Right cardiac atrium (tissue), 5 donors: ENCODE measurements at regions not wholly inside any gene's neighbourhood (a gene's known extent, or its start where the extent isn't known, plus 50 kb on each side); places are given as distances from the start of the nearest gene placed in this dataset.

Experiments used
- ATAC-seq, 2 donors: fragments of 200-7000 bp; cut with Tn5 transposase; one replicate each; pipeline versions ENCODE4 v1.8.0 to v1.9.1; 2020; ENCODE audit warnings: moderate library complexity in 2 of 2, mild to moderate bottlenecking in 1 of 2
- DNase-seq, 3 donors: peaks; one replicate each; pipeline ENCODE4 v3.0.0-alpha.2; 2020
- H3K27ac ChIP-seq: one replicate; pipeline ENCODE4 v1.5.1; 2013; ENCODE audit warnings: mild to moderate bottlenecking, low read length, control low read depth, moderate library complexity
- H3K27me3 ChIP-seq: one replicate; pipeline ENCODE4 v1.6.1; 2013; ENCODE audit not compliant: control insufficient read depth, insufficient read depth
- H3K4me1 ChIP-seq: one replicate; pipeline ENCODE4 v1.6.1; 2013; ENCODE audit warnings: low read length; ENCODE audit not compliant: control insufficient read depth, insufficient read depth
- H3K4me3 ChIP-seq: one replicate; pipeline ENCODE4 v1.5.1; 2013; ENCODE audit warnings: low read length, control low read depth
- H3K9me3 ChIP-seq: one replicate; pipeline ENCODE4 v1.6.1; 2013; ENCODE audit warnings: low read length; ENCODE audit not compliant: control insufficient read depth
- WGBS: extraction: QIAGEN DNeasy Blood & Tissue Kit; methylation state at CpG from one replicate; pipeline ENCODE4 v1.1.7; 2013; 5-methylcytosine and 5-hydroxymethylcytosine counted together
- intact Hi-C, 4 donors: fragments of 100-400 bp; cut with DNase I; formaldehyde crosslinking; loops; one replicate each; pipeline versions ENCODE4 v1.11.0 to v1.14.0; 2022 to 2023
- donor health status: healthy with polysubstance abuse.
- donor health status: DM: no; HTN: yes; CAD: no.
- donor health status: DM: no; HTN: no; CAD: no.
- donor health status: DM: no; HTN: yes; CAD: no; lungs with severe emphysema.
- donor health status: DM: yes; HTN: yes; CAD: no.

DNA sequence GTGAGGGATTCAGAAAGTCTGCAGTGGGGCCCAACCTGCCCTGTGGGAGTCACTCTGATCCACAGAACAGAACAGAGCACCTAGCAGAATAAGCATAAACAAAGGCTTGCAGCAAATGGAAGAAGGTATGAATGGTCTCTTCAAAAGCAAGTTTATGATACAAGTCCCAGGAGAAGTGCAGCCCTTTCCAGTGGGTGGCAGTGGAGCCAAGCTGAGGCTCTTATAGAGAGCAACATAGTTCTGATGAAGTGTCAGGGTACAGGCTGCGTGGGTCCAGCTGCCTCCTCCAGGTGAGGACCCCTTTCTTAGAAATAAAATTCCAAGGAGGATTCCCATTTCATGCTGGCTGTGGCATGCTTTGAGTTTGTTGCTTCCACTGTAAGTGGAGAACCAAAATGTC lies 88.8 kb upstream of the PAK3 start:
- Histone ChIP-seq H3K27ac (no peak overlapping the region), H3K4me3 (no peak overlapping the region), H3K27me3 (no peaks in the 10 kb centered on the region), H3K4me1 (no peaks in the 10 kb centered on the region), H3K9me3 (no peaks in the 10 kb centered on the region)
- DNase-seq = no peak
- ATAC-seq = no peak
- 68% methylated on average over 1 of the region's 1 CpG for WGBS
- intact Hi-C loops = no loop called here

DNA sequence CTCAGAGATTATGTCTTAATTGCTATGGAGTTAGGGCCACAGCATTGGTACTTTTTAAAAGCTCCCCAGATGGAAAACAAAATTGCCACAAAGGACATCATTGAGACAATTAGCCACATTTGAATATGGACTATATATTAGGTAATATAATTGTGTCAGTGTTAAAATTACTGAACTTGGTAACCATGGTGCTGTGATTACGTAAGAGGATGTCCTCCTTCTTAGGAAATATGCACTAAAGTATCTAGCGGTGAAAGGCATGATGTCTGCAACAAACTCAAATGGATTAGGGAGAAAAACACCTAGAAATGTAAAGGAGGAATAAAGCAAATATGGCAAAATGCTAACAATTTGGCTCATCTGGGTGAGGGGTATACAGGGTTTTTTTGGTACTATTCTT lies 89.9 kb upstream of the PAK3 start:
- DNase-seq = no peak
- intact Hi-C loops = no loop called here
- Histone ChIP-seq H3K27ac (no peak overlapping the region), H3K9me3 (no peaks in the 10 kb centered on the region), H3K27me3 (no peaks in the 10 kb centered on the region), H3K4me3 (no peak overlapping the region), H3K4me1 (no peaks in the 10 kb centered on the region)
- WGBS = 57% methylated on average over 2 of the region's 2 CpGs
- no peak for ATAC-seq

DNA sequence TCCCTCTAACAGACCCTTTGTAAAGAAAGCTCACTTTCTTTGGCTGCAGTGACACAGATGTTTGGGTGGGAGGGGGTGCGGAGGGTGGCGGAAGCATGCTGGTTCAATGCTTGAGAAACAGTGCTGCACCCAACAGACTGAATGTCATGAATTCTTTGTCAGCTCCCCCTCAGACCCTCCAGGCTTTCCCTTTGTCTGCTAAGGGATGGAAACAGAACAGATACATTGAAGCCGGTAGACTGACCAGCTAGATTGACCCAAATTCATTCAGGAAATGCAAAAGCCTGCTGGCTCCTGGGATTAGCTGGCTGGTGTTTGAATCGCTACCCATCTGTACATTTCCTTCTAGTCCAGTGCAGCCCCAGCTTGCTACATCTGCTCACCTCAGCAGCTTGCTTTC lies 90.8 kb upstream of the PAK3 start:
- Histone ChIP-seq H3K9me3 (no peaks in the 10 kb centered on the region), H3K27me3 (no peaks in the 10 kb centered on the region), H3K4me3 (no peak overlapping the region), H3K4me1 (no peaks in the 10 kb centered on the region), H3K27ac (no peak overlapping the region)
- WGBS = 66% methylated on average over 4 of the region's 4 CpGs
- intact Hi-C loops = no loop called here
- no peak for DNase-seq
- ATAC-seq = no peak

DNA sequence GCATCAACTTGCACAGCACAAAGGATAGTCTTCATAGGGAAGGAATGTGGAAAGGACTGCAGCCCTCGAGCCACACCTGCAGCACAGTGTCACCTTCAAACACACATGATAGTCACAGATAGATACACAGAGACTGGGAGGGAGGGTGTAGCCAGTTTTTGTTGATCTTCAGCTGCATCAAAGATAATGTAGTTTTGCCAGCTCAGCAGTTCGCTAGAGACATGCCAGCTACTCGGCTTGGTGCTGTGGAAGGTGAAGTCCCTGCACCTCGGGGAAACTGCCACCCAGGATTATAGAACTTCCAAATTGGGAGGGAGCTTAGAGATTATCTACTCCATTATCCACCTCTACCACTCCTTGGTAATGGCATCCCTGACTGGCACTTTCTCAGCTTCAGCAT lies 92.9 kb upstream of the PAK3 start:
- no peaks in the 10 kb centered on the region for H3K4me1 ChIP-seq
- no peaks in the 10 kb centered on the region for H3K9me3 ChIP-seq
- H3K27me3 ChIP-seq = no peaks in the 10 kb centered on the region
- DNase-seq (no peak), ATAC-seq (no peak)
- 69% methylated on average over 4 of the region's 4 CpGs for WGBS
- H3K4me3 ChIP-seq = no peak overlapping the region
- intact Hi-C loops = no loop called here
- H3K27ac ChIP-seq = no peak overlapping the region

DNA sequence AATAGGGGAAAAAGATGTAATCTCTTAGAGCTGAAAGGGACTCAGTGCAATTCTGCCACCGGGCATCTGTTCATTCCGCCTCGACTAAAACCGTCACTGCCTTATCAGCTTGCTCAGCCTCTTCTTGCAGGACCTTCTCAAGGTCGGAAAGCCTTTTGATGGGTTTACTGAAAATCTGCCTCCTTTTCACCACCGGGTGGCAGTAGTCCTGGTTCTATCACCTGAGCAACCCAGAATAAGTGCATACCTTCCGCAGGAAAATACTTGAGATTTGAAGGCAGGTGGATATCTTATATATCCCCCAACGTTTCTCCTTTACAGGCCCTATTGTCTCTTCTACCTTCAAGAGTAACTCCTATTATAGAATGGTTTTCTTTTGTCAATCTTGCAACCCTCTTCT lies 103.4 kb upstream of the PAK3 start:
- no peak overlapping the region for H3K27ac ChIP-seq
- no peaks in the 10 kb centered on the region for H3K4me1 ChIP-seq
- intact Hi-C loops = no loop called here
- ATAC-seq (no peak), DNase-seq (no peak)
- H3K9me3 ChIP-seq = no peaks in the 10 kb centered on the region
- 7% methylated on average over 8 of the region's 8 CpGs for WGBS
- H3K27me3 ChIP-seq = no peaks in the 10 kb centered on the region
- no peak overlapping the region for H3K4me3 ChIP-seq

DNA sequence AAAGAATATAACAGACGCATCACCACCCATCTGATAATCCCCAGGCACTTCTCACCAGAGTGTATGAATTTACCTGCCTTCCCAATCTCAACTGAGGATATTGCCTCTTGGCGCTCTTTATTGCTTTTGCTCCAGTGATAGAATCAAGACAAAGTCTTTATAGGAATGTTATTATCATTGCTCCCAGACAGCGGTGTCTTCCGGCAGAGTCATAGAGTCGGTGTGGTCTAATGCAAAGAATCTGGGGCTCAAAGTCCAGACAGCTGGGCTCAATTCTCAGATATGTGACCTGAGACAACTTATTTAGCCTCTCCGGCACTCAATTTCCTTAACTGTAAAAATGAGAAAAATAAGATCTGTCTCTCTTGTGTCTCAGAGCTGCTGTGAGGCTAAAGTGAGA lies 106.1 kb upstream of the PAK3 start:
- intact Hi-C loops = no loop called here
- DNase-seq = no peak
- ATAC-seq = no peak
- no peaks in the 10 kb centered on the region for H3K27me3 ChIP-seq
- H3K4me1 ChIP-seq = no peaks in the 10 kb centered on the region
- H3K9me3 ChIP-seq = no peaks in the 10 kb centered on the region
- no peak overlapping the region for H3K27ac ChIP-seq
- no peak overlapping the region for H3K4me3 ChIP-seq
- WGBS = 75% methylated on average over 6 of the region's 6 CpGs

DNA sequence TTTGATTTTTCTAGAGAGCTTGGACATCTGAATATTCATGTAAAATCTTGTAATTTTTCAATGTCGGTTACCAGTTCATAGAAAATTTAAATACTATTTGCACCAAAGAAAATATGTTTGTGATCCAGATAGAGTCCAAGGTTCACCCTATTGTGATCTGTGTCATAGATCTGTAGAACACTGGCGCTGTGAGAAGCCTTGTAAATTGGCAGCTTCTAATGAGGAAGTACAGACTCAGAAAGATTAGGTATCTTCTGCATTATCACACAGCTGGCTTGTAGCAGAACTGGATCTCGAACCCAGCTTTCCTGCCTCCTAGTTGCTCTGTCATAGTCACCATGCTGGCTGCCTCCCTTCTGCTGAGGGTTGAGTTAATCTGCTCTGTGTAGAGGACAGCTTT lies 106.5 kb upstream of the PAK3 start:
- Histone ChIP-seq H3K27ac (no peak overlapping the region), H3K4me1 (no peaks in the 10 kb centered on the region), H3K4me3 (no peak overlapping the region), H3K9me3 (no peaks in the 10 kb centered on the region), H3K27me3 (no peaks in the 10 kb centered on the region)
- intact Hi-C loops = no loop called here
- ATAC-seq (no peak), DNase-seq (no peak)
- WGBS = 69% methylated on average over 3 of the region's 3 CpGs

DNA sequence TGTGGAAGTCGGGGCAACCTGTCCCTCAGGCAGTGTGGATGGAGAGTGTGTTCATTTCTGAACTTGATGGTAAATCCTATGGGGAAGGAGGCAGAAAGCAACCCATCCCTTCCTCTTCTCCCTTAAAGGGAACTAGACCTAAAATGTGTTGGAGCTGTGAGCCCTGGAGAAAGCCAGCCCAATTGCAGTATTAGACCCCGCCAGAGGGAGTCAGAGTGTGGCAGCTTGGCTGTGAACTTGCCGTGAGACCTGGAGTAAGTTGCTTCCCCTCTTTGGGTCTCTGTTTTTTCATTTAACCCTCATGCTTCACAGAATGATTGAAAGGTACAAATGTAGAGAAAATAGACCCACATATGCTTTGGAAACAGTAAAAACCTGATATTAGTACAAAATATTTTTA lies 108.7 kb upstream of the PAK3 start:
- H3K27me3 ChIP-seq = no peaks in the 10 kb centered on the region
- no peak overlapping the region for H3K27ac ChIP-seq
- intact Hi-C loops = no loop called here
- 18% methylated on average over 3 of the region's 3 CpGs for WGBS
- DNase-seq (no peak), ATAC-seq (no peak)
- H3K4me3 ChIP-seq = no peak overlapping the region
- no peaks in the 10 kb centered on the region for H3K4me1 ChIP-seq
- no peaks in the 10 kb centered on the region for H3K9me3 ChIP-seq

DNA sequence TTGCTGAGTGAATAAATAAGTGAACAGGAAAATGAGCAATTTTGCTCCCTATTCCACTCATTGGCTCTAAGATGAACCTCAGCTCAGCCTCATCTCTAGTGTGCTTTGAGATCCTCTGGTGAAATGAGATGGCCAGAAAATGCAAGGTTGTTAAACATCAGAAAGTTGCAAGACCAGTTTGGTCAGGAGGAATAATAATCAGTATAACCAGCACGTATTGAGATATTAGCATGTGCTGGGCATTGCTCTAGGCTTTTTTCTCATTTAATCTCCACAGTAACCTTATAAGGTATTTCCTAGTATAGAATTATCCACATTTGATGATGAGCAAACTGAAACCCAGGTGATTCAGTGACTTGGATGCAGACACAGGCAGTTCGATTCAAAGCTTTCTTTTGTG lies 110.5 kb upstream of the PAK3 start:
- 40% methylated on average over 2 of the region's 2 CpGs for WGBS

DNA sequence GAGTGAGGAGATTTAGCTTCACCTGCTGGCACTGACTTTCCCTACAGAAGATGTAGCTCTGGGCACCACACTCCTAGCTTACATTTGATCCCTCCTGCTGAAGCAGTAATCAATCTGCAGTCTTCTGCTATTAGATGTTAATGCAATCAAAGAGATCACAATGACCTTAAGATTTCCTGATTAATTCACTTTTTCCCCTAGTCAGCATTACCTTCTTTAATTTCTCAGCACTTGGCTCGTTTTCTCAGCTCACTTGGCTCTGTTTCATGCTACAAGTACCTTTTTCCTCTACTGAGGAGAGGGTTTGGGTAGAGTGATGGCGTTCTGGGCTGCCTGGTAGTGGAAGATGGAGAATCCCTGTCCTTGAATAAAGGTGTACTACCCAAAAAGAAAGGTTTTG lies 113.0 kb upstream of the PAK3 start:
- Histone ChIP-seq H3K9me3 (no peaks in the 10 kb centered on the region), H3K4me1 (no peaks in the 10 kb centered on the region), H3K27me3 (no peaks in the 10 kb centered on the region), H3K4me3 (no peak overlapping the region), H3K27ac (no peak overlapping the region)
- DNase-seq (no peak), ATAC-seq (no peak)
- WGBS = 36% methylated on average over 2 of the region's 2 CpGs
- intact Hi-C loops = no loop called here

More for the DNA sequence above, 110.5 kb upstream of the PAK3 start:
- Histone ChIP-seq H3K27ac (no peak overlapping the region), H3K4me3 (no peak overlapping the region), H3K27me3 (no peaks in the 10 kb centered on the region), H3K9me3 (no peaks in the 10 kb centered on the region), H3K4me1 (no peaks in the 10 kb centered on the region)
- intact Hi-C loops = no loop called here
- DNase-seq (no peak), ATAC-seq (no peak)

DNA sequence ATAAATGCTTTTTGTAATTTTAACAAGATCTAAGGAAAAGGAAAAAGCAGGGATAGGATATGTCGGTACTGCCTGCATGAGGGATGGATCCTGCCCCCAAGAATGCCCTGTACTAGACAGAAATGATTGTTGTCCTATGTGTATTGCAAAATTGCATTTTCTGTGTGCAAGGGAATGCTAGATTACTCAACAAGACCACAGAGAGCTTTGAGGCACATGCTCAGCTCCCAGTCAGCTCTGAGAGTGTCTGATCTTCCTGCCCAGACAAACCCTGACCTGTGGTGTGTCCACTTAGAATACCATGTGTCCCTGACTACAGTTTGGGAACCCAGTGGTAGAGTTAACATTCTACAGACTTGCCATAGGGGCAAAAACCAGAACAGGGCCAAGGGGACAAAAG lies 129.2 kb upstream of the PAK3 start:
- no peaks in the 10 kb centered on the region for H3K9me3 ChIP-seq
- intact Hi-C loops = no loop called here
- no peaks in the 10 kb centered on the region for H3K4me1 ChIP-seq
- WGBS = 83% methylated on average over 1 of the region's 1 CpG
- no peak for ATAC-seq
- no peak overlapping the region for H3K27ac ChIP-seq
- no peak for DNase-seq
- H3K4me3 ChIP-seq = no peak overlapping the region
- no peaks in the 10 kb centered on the region for H3K27me3 ChIP-seq

DNA sequence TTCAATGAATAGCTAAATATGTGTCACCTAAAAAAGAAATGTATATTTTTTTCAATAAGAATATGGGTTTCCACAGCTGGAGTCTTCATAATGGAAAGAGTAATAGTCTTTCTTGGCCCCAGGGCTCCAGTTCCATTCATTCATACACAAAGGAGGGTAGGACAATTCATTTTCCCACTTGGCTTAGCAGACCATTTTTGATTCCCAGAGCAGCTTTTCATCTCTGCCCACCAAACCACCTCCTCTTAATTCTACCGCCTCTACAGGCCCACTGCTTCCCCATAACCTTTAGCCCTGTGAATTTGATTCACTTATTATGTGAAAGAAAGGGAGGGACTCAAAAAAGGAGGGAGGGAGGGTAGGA lies 129.9 kb upstream of the PAK3 start:
- no peak overlapping the region for H3K27ac ChIP-seq
- ATAC-seq (no peak), DNase-seq (no peak)
- 56% methylated on average over 1 of the region's 1 CpG for WGBS
- intact Hi-C loops = no loop called here
- no peaks in the 10 kb centered on the region for H3K27me3 ChIP-seq
- no peak overlapping the region for H3K4me3 ChIP-seq
- H3K4me1 ChIP-seq = no peaks in the 10 kb centered on the region
- H3K9me3 ChIP-seq = no peaks in the 10 kb centered on the region
